Bone marrow (tissue), 2 donors: ENCODE measurements at regions not wholly inside any gene's neighbourhood (a gene's known extent, or its start where the extent isn't known, plus 50 kb on each side); places are given as distances from the start of the nearest gene placed in this dataset.

ENCODE experiments used
- DNase-seq, 2 donors: peaks; one replicate each; lab custom pipeline; 2025; lab: John Stamatoyannopoulos, UW

DNA sequence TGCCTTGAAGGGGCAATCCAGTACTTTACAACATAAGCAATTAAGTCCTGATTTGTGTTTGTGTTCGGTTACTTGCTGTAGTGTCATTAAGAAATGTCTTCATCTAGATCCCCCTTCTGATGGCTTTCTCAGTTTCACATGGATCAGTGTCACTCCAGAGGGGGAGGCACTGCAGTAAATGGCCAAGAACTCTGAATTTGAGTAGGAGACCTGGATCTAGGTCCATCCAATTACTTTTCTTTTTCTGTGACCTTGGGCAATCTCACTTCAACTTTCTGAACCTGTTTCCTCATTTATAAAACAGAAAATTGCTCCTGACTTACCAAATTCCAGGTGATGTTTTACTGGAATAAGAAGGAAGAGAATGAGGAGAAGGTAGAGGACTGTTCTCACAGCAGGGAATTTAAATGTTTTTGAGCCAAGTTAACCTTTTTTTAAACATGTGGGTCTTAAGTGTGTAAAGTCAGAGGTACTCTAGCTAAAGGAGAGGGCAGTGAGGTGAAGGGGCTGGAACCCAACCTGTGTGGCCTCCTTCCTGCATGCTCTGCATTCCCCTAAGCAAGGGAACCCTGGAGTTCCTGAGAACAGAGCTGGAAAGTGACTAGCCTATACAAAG is 285.5 kb downstream of the HACE1 start:
- no peak for DNase-seq

GRCh38 chr6:104573350-104573749 is 286.4 kb downstream of the HACE1 start:
- no peak for DNase-seq

- DNase-seq = no peak
These were observed 286.8 kb downstream of the HACE1 start for GRCh38 chr6:104572901-104573300.

DNA sequence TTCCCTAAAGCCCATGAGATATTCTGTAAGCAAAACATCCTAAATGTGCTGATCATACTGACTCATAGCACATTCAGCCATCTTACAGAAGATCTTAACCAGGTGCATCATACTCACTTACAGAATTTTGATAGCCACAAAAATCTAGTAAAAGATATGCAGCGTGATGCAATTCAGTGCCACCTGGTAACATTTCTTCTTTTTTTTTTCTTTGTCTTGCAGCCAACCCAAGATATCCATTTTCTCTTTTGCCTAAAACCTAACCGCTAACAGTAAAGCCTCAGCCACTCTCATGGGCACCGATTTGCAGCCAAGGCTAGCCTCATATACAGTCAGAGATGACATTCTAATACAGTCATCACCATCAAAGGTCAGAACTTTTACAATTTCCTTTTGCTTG is 293.3 kb downstream of the HACE1 start:
- DNase-seq = no peak

DNA sequence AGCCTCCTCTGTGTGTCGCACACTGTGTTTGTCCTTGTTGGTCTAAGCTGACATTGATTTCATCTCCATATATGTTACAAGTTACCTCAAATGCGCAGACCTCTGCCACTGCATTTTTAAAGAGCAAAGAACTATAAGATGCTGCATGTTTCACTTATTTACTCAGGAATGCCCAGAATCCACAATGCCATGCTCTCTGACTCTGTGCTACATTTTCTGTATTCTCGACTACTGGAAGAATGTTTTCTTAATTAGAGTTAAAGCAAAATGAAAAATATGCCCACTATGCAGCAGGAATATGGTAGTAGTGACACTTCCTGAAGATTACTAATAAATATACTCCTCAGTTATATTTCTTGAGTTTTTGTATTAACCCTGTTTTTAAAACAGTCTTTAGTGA is 296.4 kb downstream of the HACE1 start:
- DNase-seq = no peak

- no peak for DNase-seq
These were observed 300.1 kb downstream of the HACE1 start for GRCh38 chr6:104559435-104560202.

DNA sequence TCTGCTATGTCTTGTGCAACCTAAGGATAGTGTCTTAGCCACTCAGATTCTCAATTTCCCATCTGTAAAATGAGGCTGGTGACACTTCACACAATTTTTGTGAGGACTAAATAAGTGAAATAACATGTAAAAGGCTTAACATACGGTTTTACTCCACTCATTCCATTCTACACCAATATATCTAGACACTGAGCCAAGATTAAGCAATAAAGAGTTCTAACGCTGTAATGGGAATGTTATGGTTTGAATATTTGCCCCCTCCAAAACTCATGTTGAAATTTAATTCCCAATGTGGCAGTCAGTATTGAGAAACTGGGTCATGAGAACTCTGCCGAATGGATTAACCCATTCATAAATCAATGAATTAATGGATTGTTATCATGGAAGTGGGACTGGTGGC is 301.0 kb downstream of the HACE1 start:
- no peak for DNase-seq

DNA sequence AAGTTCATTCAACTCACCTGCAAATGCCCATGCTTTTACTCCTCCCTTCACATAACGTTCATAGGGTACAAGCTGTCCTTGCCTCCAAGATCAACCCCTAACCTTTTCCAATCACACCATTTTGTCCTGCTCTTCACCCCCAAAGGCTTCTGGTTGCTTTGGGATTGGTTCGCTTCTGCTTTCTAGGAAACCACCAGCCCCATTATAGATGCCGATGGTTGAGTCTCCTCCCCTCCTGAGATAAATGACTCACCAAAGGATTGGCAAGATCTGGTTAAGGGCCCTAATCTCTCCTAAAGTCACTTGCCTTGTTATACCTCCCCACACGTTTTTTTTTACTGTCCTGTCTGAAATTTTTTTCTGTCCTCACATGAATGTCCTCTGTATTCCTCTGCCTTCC is 311.4 kb downstream of the HACE1 start:
- no peak for DNase-seq

- DNase-seq = peak in 1 of 2 donors; percentile 31
These were observed 318.3 kb downstream of the HACE1 start for GRCh38 chr6:104541411-104541810.

DNA sequence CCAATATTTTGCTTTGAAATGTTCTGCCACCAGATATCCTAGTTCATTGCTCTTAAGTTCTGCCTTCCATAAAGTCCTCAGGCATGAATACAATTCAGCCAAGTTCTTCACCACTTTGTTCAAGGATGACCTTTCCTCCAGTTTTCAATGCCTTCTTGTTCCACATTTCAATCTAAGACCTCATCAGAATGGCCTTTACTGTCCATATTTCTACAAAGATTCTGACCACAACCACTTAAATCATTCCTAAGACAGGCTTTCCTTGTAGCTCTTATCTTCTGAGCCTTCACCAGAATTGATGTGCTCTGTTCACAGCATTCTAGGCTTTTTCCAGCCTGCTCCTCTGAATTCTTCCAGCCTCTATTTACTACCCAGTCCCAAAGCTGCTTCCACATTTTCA is 319.0 kb downstream of the HACE1 start:
- DNase-seq = no peak

DNA sequence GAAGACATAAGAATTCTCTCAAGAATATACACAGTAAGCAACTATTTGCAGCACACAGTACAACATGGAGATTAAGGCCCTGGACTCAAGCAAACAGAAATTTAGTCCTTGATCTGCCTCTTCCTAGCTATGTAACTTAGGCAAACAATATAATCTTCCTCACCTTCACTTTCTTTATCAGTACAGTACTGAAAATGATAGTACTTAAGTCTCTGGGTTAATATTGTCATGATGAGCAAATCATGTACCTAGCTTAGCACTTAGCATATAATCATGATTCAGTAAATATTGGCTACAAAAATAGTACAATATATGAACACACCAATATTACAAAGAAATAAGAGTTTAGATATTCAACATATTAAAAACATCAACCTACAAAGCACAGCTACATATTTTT is 320.5 kb downstream of the HACE1 start:
- DNase-seq = no peak

DNA sequence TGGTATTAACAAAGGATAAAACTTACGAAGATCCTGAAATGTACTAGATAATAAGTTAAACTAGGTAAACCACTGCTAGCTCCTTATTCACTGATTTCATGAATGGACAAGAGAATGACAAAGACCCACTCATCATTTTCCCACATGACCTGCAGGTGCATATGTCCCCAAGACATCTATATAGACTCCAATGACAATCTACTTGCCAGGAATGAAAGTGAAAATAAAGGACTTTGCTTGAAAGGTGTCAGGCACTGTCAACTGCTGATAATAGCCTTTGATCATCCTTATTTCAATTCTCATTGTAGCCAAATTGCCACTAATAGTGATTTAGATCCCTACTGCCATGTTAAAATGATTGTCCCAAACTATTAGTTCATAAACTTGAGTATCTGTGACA is 321.8 kb downstream of the HACE1 start:
- no peak for DNase-seq

DNA sequence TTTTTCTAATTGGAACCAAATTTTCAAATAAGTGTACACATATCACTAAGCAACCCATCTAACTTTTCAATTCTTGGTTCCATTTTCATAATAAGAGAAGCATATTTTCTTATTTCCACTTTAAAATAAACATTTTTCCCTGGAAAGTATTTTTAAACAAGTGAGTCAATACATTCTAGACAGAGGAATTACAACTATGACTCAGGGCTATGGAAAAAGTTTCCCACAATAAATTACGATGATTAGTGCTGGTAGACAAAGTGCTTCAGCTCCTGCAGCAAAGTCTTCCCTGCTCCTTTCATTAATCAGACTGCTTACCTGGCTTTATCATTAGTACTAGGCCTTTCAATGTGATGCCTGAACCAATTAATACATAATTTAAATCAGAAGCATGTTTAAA is 322.5 kb downstream of the HACE1 start:
- DNase-seq = no peak

DNA sequence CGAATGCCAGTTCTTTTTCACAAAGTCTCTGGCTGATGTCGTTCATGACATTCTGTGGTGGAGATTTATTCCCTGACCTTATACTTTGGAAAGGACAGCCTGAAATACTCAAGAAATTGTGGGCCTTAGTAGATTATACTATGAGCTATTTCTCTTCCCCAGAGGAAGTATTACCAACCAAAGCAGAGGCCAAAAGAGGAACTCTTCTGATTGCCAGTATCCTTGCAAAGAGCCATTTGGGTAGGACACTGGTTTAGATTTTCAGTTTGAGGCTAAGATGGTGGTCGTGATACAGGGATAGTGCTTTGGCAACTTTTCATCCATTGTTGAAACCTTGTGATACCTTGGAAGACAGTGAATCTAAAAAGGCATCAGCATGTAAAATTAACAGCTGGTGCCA is 327.3 kb downstream of the HACE1 start:
- DNase-seq = no peak

GRCh38 chr6:104531646-104532045 is 328.1 kb downstream of the HACE1 start:
- DNase-seq = no peak

DNA sequence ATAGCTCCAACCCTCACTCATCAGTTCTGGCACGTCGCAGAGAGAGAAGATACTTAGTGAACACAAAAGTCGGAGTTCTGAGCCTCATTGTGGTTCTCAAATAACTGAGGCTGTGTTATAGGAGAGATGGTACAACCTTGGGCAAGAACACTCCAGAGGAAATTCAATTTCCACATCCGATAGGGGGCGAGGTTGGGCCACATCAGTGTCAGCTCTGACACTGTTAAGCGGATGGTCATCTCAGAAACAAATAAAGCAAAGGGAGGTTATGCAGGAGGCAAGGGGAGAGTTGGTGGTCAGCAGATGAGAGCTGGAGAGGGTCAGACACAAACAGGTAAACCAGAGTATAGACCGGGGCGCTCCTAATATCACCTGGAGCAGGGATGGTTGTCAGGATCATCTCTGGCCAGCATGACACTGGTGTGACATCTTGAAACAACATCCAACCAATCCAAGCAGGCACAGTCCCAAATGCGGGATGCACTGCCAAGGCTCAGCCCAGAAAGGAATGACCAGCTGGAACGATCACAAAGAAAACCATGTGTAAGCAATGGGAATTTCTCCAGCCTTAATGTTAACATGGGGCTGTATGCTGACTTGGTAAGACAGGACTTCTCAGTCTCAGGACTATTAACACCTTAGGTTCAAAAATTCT is 331.8 kb downstream of the HACE1 start:
- no peak for DNase-seq

DNA sequence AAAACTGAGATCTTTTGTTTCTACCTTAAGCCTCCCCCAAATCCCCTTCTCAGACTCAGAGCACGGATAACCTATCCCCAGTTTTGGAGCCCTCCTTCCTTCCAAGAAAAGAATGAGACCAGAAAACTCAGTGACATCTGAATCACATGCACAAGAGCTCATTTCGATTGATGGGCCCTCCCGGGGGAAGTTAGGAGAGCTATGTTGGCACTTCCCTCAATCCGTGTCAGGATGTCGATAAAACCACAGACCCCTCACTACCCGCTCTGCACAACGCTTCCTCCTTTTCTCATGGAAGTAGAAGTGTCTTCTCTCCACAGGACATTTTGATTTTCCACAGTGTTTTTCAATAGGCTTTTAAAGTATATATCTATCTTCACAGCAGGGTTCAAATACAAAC is 332.4 kb downstream of the HACE1 start:
- DNase-seq = peak in 1 of 2 donors; percentile 16

DNA sequence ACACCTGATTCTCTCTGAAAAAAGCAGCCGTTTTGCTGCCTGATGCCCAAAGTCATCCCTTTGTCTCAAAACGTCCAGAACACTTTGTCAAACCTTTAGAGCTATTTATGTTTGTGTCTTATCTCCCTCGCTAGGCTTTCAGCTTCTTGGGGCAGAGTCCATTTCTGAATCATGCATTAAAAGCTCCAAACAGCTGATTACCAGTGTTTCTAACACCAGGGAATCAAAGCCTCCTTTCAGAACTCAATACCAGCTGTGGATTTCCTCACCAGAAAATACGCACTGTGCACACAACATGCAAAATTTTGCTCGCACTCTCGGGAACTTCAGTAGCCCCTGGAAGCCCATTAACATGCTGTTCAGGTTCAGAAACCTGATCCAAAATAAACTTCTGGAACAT is 333.3 kb downstream of the HACE1 start:
- no peak for DNase-seq

- DNase-seq = peak; percentile 3 to 76
These were observed 333.9 kb downstream of the HACE1 start for GRCh38 chr6:104525677-104526322.

- no peak for DNase-seq
These were observed 337.2 kb downstream of the HACE1 start for GRCh38 chr6:104522533-104522932.

DNA sequence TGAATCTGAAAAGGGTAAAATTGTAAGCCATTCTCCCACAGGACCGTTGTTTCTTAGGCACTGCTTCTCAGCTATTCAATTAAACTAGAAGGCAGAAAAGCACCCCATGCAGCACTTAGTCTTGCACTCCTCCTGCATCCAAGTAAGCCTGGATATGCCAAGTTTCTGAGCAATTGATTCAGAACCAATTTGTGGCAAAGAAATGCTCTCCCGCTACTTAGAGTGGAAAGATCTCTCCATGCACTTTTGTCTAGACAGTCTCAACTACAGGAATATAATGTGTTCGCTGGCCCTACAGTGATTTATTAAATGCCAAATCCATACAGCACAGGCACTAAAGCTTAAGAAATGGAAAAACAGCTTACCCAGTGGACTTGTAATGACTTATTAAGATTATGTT is 338.5 kb downstream of the HACE1 start:
- no peak for DNase-seq

DNA sequence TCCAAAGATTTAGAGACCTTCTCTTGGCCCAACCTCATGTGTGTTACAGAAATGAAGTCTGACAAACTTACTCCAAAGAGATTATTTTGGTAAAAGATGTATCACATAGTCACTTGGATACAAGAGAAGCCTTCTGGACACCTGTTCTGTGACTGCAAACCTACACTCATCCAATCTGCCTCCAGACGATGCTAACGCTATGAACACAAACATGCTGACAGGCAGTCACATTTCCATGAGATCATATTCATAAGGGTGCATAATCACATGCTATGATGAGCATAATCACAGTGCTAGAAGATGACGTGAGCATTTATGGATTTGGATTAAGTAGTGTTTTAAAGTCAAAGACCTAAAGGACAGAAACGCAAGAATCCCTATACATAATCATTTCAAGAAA is 340.2 kb downstream of the HACE1 start:
- DNase-seq = no peak

GRCh38 chr6:104509355-104509754 is 350.4 kb downstream of the HACE1 start:
- DNase-seq = no peak
